NCI-H2029 (cell line): ENCODE measurements at regions not wholly inside any gene's neighbourhood (a gene's known extent, or its start where the extent isn't known, plus 50 kb on each side); places are given as distances from the start of the nearest gene placed in this dataset.
"Not testable (repeated sequence)": the region's sequence is repeated elsewhere in the genome, so short reads cannot be mapped to it uniquely, and the experiment has no call there.

Source experiments
- DNase-seq: peaks from one replicate; lab custom pipeline; 2025; lab: John Stamatoyannopoulos, UW

DNA sequence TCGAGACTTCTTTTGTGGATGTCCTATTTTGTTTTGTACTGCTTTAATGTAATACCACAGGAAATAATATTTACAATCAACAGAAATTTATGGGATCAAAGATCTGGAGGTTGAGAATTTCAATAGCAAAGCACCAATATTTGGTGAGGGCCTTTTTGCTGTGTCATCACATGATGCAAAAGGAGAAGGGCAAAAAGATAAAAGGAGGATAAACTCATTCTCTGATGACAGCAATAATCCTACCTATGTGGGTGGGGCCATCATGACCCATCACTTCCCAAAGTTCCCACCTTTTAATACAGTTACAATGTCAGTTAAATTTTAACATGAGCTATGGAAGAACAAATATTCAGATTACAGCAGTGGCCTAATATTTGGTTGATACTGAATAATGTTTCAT lies 832.9 kb downstream of the OTOL1 start:
- DNase-seq: no peak

- DNase-seq: no peak
These were observed 835.7 kb downstream of the OTOL1 start for GRCh38 chr3:162332344-162332743.

DNA sequence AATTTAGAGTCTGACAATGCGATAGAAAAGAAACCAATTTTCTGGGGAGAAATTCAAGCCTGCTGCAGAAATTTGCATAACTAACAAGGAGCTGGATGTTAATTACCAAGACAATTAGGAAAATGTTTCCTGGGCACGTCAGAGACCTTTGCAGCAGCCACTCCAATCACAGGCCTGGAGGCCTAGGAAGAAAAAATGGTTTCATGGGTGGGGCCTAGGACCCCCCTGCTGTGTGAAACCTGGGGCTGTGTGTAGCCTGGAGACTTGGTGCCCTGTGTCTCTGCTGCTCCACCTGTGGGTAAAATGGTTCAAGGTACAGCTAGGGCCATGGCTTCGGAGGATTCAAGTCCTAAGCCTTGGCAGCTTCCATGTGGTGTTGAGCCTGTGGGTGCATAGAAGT lies 837.9 kb downstream of the OTOL1 start:
- DNase-seq: no peak

GRCh38 chr3:162337630-162338029 lies 841.0 kb downstream of the OTOL1 start:
- DNase-seq: no peak

DNA sequence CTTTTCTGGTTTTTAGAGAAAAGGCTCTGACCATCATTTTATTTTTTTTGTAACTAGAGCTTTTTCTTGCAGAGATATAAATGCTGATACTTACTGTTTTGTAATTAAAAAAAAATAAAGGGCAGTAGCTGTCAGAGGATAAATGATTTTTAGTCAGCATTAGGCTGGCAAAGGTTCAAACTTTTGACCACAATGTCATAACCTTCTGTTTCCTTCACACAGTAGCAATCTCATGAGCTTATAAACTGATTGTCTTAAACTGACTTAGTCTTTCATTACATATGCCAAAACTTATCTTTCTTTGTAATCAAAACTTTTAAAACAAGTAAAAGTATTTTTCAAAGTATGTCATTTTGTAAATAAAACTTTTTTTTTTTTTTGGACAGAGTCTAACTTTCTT lies 841.9 kb downstream of the OTOL1 start:
- DNase-seq: no peak

DNA sequence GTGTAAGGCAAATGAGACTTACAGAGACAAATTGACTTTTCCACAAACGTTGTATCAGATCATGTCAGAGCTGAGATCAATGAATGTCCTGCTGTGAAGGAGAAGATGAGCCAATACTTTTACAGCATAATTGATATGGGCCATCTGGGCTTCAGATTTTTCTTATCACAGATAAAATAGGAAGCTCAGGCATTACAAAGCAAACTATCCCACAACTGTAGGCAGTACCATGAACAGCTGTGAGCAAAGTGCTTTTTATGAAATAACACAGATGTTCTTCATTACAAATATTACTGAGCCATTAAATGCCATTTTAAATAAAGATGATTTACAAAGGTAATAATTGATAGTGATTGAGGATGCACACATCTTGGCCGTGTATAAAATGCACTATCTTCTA lies 852.3 kb downstream of the OTOL1 start:
- no peak for DNase-seq

- no peak for DNase-seq
These were observed 856.8 kb downstream of the OTOL1 start for GRCh38 chr3:162353414-162353813.

DNA sequence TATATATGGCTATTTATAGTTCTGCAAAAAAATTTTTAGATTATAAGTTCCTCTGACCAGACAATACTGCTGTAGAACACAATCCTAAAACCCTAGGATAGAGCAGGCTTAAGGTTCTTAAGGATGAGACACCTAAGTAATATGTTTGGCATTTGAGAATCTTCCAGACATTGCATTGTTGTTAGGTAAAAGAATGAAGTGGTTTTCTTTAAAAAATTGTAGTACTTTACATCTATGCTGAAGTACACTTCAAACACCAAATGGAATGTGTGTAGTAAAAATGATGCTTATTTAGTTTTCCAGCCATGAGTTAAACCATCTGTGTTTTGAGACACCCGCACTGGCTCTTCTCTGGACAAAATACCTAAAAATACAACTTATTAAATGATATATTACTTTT lies 857.7 kb downstream of the OTOL1 start:
- no peak for DNase-seq

GRCh38 chr3:162365066-162365719 lies 868.6 kb downstream of the OTOL1 start:
- DNase-seq: no peak

- DNase-seq: no peak
These were observed 869.7 kb downstream of the OTOL1 start for GRCh38 chr3:162366166-162366766.

GRCh38 chr3:162367429-162368260 lies 871.0 kb downstream of the OTOL1 start:
- no peak for DNase-seq

DNA sequence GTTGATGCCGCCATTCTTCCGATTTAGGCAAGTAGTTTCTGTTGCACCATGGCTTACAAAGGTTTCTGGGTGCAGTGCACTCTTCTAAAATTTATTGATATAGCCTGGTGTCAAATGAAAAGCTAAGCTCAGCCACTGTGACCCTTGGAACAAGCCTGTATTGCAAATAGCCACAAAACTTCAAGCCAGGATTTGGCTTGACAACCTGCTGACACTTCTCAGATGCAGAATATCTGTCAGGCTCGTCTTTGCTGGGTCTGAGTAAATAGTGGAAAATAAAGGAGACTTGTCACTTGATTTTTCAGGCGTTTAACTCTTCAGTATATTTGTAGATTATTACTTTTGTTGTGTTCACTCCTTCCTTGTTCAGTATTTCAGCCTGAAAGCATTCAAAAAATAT lies 871.8 kb downstream of the OTOL1 start:
- DNase-seq: no peak

- DNase-seq: no peak
These were observed 872.7 kb downstream of the OTOL1 start for GRCh38 chr3:162369306-162369705.

DNA sequence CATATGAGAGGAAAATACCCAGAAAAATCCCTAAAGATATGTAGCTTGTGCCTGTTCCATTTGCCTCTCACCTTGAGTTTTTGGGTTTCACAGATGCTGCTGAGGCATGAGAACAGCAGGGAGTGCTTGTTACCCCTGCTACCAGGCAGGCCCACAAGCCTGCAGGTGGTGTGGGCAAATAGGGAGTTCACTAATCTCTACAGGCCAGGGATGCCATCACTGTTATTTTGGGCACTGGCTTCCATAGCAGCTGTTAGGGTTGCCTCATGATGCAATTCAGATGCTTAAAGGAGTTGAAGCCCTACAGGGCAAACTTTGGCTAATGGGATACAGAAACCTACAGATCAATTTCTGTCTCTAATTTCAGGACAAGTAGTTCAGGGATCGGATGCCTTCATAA lies 873.5 kb downstream of the OTOL1 start:
- DNase-seq: no peak

GRCh38 chr3:162376761-162377160 lies 880.2 kb downstream of the OTOL1 start:
- DNase-seq: no peak

DNA sequence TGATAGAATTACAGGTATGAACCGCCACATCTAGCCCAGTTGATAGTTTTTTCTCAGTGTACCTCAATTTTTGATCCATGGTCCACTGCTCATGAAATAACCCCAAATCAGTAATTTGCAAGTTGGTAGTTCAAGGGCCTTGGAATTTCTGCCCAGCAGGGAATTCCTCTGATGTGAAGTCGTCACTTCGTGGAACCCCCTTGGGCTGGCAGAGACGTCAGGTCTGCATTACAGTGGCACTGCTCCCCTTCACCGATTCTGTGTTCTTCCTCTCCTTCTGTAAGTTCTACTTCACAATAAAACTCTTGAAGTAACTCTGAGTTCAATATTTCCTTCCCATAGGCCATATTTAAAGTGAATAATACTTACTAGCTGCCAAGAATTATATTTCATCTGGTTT lies 881.0 kb downstream of the OTOL1 start:
- no peak for DNase-seq

DNA sequence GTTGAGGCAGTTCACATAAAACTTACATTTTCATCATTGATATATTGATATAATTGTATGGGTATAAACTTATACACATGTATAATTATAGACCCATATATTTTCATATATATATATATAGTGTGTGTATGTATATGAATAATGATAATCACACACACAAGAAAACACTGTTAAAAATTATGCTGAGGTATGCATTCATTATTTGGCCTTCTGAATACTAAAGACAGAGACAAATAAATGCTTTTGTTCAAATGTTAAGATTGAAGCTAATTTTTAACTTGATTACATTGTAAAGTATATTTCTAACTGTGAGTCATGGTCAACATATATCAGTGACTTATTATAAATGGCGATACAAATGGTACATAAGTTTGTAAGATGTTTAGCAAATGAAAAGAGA lies 888.8 kb downstream of the OTOL1 start:
- no peak for DNase-seq

- no peak for DNase-seq
These were observed 894.3 kb downstream of the OTOL1 start for GRCh38 chr3:162390891-162391290.

GRCh38 chr3:162391301-162391700 lies 894.7 kb downstream of the OTOL1 start:
- DNase-seq: no peak

DNA sequence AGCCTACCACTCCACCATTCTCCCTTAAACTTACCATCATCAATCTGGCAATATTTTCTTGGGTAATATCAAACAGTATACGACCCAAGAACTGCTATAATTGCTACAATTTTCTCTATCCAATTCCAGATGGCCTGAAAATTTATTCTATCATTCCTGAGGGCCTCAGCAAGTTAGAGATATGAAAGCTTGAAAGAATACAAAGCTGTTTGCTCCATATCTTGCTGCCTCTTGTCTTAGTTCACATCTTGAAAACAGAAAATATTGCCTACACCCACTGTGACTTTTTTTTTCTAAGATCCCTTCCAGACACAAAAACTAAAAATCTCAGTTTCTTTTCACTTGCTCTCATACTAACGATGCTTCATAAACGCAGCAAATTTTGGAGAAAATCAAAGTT lies 898.9 kb downstream of the OTOL1 start:
- DNase-seq: no peak

GRCh38 chr3:162398554-162398953 lies 901.9 kb downstream of the OTOL1 start:
- DNase-seq: no peak

DNA sequence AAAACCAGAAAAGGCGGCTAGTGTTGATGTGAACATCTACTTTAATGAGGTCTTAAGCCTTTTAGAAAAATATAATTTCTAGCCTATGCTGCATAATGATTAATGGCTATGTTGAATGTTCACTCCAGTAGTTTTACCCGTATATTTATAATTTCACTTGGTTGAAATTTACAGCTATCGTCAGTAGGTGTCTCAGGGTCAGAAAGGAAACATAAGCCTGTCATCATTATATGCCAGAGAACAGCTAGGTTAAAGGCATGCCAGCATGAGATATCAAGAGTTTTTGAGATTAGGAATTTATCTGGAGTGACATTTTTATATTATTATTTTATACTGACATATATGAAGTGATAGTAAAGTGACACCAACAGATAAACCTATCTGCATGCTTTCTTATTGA lies 904.1 kb downstream of the OTOL1 start:
- DNase-seq: no peak

DNA sequence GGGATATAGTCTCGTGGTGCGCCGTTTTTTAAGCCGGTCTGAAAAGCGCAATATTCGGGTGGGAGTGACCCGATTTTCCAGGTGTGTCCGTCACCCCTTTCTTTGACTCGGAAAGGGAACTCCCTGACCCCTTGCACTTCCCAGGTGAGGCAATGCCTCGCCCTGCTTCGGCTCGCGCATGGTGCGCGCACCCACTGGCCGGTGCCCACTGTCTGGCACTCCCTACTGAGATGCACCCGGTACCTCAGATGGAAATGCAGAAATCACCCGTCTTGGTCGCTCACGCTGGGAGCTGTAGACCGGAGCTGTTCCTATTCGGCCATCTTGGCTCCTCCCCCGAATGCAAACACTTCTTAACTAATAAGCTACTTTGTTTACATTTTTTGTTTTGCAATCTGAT lies 914.9 kb downstream of the OTOL1 start:
- DNase-seq: not testable (repeated sequence)
